Stimulated activated CD4-positive, alpha-beta T cell treated with anti-CD3 and anti-CD28 coated beads, Interleukin-2, amount 100 ng/mL, for 48 hours (primary cell): ENCODE measurements at regions not wholly inside any gene's neighbourhood (a gene's known extent, or its start where the extent isn't known, plus 50 kb on each side); places are given as distances from the start of the nearest gene placed in this dataset.
"Not testable (repeated sequence)": the region's sequence is repeated elsewhere in the genome, so short reads cannot be mapped to it uniquely, and the experiment has no call there.

Experiments
- DNase-seq, 2 donors: peaks; one replicate each; pipeline ENCODE4 v3.0.0-alpha.2; 2020

DNA sequence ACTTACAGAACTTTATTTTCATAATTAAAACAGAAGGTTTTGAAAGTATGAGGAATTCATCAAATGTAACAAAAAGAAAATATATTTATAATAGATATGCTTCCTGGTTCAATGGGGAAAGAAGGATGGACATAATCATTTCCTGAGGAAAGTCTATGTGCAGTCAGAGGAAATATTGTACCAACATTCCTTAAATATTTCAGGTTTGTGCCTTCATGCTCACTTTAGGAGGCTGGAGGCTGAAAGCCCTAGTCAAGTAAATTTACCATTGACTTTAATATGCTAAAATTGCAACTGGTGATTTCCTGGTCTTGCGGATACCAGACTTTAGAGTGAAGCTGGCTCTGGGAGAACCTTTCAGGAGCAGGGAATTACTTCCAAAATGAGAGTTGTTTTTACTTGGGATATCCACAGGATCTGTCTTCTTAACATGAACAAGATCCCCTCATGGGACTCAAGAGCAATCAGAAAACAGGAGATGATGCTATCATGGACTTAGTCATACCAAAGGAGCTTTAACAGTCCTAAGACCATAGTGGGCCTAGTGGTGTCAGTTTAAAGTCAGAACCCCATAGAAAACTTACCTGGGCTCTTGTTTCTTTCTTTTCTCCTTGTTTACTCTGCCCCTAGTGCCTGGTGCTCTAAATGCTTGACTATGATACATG lies 762.8 kb upstream of the GRAMD2B start:
- no peak for DNase-seq

DNA sequence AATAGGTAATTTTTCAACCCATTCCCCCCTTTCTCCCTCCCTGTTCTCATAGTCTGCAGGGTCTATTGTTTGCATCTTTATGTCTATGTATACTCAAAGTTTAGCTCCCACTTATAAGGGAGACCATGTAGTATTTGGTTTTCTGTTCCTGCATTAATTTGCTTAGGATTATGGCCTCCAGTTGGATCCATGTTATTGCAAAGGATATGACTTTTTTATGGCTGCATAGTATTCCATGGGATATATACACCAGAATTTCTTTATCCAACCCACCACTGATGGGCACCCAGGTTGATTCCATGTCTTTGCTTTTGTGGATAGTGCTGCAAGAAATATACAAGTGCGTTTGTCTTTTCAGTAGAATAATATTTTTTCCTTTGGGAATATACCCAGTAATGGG lies 761.6 kb upstream of the GRAMD2B start:
- DNase-seq, result no peak

DNA sequence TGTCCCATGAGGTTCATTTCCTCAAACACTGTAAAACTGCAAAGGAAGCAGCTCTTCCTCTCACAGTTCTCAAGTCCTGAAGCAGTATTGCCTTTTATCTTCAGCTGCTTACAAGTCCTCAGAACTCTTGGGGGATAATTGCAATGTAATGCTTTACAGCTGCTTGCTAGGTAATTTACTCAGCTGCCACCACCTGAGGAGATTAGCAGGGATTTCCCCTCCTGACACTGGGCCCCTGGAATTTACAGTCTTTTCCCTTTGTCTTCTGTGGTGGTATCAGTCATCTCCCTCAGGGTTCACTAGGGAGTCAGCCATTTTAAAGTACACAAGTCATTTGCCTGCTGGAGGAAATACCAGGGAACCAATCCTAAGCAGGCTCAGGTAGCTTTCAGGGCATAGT lies 754.3 kb upstream of the GRAMD2B start:
- DNase-seq, result no peak

DNA sequence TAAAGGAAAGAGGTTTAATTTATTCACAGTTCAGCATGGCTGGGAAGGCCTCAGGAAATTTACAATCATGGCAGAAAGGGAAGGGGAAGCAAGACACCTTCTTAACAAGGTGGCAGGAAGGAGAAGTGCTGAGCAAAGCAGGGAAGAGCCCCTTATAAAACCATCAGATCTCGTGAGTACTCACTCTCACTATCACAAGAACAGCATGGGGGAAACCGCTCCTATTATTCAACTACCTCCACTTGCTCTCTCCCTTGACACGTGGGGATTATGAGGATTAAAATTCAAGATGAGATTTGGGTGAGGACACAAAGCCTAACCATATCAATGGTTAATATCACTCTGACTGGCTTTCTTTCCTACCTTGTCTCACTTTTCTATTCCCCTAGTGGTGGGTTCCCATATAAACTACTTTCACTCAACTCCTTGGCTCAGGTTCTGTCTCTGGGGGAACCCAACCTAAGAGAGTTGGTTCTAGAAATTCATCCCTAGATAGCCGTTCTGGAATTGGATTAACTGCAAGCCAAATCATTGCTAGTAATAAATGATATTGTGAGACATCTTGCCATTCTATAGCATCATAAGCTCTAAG lies 749.8 kb upstream of the GRAMD2B start:
- no peak for DNase-seq

DNA sequence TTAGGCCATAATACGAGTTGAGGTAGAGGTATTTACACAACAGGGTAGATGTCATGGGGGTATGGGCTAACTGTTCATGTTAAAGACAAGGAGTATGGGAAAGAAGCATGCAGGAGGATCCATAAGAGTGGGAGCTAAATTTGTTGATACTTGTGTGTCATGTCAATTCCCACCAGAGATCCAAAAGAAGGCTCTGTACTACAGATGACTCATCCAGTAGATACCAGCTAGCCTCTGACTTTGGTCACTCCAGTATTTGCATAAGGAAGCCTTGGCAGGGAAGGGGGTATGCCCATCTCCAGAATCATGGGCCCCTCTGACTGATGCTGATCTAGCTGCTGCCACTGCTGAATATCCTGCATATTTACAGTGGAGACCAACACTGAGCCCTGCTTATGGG lies 743.7 kb upstream of the GRAMD2B start:
- no peak for DNase-seq

DNA sequence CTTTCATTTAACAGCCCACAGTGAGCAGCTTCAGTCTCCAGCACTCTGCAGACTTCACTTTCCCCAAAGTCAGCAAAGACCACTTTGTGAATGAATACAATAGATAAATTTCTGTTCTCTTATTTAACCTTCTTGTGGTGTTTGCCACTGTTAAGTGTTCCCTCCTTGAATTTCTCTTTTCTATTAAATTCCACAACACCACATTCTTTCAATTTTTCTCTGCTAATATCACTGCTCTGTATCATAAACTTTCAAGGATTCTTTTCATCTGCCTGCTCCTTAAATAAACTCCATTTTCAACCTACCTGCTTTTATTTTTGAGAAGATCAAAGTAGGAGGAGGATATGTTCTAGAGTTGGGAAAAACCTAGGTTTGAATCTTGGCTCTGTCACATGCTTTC lies 739.5 kb upstream of the GRAMD2B start:
- no peak for DNase-seq

DNA sequence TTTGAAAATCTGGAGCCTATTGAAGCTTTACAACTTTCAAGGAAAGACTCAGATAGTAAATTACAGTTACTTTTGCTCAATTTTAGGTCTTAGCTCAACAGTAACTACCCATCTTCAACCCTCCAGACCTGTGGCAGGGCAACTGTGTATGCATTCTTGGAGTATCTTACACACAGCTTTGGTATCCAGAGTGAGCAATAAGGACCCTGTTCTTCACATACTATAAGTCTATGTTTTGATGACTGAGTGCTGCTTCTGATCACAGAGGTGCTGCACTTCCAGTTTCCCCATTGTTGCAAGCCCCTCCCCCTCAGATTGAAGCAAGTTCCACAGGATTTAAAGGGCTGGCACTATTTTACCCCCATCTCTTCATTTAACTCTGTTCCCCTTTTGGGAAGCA lies 737.4 kb upstream of the GRAMD2B start:
- no peak for DNase-seq

DNA sequence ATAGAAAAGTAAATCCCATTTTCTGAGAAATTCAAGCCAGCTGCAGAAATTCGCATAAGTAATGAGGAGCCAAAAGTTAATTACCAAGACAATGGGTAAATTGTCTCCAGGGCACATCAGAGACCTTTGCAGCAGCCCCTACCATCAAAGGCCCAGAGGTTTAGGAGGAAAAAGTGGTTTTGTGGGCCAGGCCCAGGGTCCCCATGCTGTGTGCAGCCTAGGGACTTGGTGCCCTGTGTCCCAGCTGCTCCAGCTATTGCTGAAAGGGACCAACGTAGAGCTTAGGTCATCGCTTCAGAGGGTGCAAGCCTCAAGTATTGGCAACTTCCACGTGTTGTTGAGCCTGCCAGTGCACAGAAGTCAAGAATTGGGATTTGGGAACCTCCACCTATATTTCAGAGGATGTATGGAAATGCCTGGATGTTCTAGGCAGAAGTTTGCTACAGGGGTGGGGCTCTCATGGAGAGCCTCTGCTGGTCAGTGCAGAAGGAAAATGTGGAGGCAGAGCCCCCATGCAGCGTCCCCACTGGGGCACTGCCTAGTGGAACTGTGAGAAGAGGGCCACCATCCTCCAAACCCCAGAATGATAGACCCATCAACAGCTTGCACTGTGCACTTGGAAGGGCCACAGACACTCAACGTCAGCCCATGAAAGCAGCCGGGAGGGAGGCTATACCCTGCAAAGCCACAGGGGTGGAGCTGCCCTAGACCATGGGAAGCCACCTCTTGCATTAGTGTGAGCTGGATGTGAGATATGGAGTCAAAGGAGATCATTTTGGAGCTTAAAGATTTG lies 731.3 kb upstream of the GRAMD2B start:
- not testable (repeated sequence) for DNase-seq

DNA sequence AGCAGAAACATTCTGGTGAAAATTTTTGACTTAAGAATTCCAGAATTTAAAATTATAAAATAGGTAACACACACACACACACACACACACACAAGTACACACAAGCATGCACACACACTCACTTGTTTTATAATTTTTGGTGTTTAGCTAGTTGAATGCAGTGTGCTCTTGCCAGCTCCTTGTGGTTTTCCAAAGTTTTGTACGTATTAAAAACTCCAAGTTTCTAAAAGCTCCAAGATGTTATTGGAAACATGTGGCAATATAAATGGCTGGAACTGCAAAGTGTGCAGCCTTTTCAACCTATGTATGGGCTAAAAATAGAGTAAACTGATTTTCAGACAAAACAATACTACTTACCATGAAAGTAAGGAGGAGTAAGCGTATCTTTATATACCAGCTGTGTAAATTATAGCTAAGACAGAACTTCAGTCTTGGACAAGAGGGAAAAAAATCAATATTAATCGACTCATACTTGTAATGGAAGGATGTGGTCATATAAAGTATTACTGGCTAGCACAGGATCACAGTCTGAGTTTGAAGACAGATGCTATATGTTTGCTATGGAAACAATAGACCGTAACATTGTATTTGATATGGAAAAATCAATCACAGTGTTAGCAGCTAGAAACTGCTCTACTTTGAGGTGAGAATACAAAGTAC lies 727.1 kb upstream of the GRAMD2B start:
- no peak for DNase-seq

DNA sequence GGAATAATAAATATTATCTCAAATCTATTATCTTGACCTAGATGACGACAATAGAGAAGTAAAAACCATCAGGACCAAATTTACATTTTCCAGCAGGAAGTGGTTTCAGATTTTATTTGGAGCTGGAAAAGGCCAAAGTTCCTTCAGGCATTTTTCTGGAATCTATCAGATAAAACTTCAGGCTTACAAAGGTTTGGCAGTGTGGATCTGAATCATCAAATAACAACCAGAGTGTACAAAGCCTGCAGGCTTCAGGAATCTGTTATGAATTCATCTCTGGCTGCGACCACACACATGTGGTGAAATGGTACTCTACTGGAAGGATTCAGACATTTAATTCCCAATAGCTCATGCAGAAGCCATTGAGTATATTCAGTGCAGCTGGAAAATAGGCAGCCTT lies 726.4 kb upstream of the GRAMD2B start:
- DNase-seq, result no peak

DNA sequence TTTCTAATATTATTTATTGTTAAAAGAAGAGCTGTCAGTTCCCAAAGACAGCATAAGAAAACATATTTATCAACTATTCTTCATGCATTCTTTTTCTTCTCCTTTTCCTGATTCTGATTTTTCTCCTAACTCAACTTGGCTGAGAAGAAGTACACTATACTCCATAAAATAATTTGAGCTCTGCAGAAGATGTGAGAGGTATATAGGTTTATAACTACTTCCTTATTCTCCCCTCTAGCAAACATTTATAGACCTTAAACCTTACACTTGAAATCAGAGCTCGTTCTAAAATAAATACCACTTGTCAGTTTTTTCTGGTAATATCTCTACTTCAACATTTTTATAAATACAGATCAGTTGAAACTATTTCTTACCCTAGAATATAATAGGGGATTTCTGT lies 724.8 kb upstream of the GRAMD2B start:
- DNase-seq, result no peak

DNA sequence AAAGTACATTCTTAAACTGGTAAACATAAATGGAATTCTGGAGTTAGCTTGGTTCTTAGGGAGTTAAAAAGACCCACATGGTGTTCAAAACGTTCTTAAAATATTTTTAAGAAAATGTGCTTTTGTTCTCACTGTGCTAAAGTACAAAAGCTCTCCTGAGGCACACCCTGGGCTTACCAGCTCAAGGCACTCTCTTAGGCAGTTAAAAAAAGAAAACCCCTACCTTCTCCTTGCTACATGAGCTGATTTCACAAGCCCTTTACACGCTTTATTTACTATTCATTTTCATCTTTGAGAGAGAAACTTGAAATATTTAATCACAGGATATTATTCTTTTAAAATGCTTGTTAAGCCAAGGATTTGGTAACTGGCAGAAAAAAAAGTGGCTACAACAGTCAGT lies 723.3 kb upstream of the GRAMD2B start:
- no peak for DNase-seq

DNA sequence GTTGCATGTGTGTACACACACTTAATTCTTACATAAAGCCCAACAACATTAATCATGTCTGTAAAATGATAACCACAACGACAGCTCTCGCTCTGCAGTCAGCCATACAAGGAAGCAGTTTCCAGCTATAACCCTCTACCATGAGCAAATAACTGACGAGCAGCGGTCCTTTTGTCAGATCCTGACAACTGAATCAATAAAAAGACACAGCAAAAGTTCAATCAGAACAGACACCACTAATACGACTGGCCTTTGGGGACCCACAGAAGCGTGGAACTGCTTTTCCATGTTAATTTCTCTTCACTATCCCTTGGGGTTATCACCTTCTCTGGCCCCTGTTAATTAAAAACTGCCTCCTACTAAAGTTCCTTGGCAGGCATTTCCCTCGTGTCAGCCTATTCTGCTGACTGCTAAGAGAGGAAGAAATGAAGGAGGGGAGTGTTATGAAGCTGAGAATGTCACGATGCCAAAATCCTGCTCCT lies 722.8 kb upstream of the GRAMD2B start:
- no peak for DNase-seq

DNA sequence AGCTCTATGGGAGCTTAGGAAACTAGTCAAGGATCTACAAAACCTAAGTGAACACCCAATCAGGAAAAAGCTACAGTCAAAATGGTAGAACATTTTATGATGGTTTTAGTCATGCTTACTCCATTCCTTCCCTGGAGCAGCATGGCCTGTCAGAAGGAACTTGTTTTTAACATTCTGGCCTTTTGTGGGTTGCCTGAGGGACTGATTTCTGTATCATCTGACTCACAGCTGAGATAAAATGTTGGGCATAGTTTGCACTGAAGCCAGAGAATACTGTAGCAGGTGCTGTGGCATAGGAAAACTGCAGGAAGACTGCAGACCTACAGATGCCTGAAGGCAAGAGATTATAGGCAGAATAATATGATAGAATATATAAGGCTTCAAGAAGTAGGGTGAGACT lies 719.6 kb upstream of the GRAMD2B start:
- DNase-seq, result no peak

DNA sequence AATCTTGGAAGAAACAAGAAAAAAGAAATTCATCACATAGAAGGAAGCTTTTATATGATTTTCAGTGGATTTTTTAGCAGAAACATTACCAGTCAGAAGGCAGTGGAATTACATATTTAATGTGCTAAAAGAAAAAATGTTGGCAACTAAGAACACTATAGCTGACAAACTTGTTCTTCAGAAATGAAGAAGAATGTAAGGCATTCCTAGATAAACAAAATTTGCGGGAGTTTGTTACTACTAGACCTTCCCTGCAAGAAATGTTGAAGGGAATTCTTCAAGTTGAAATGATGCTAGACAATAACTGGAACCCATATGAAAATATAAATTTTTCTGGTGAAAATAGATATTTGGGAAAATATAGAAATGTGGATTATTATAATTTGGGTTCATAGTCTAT lies 718.3 kb upstream of the GRAMD2B start:
- no peak for DNase-seq

DNA sequence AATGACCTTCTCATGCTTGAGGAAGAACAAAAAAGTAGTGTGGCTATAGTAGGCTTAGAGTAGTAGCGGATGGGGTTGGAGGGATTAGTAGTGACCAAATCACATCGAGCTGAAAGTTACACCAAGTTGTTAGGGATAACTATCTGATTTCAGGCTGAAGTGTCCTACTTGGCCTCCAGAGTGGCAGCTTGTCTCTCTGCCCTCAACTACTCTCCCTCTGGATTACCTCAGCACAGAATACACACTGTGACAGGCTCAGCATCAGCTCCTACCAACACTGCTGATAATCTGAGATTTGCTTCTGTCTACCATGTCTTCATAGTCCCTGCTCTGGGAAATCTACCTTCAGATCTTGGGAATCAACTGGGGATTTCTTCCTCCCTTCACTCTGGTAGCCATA lies 714.6 kb upstream of the GRAMD2B start:
- no peak for DNase-seq

DNA sequence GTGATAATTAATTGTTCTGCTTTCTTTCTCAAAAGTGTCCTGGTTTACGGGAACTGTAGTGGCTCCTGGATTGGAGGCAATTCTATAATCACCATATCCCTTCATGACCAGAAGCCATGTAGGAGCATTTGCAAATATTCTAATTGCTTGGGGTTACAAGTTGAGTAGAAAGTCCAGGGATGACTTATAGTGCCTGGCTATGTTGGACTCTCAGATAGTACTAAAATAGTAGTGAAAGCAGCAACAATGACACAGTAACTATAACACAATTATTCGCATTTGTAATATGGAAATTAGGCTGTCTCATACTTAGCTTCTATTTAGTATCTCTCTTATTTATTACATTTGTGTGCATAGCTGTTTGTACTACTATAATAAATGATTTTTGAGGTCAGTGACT lies 712.5 kb upstream of the GRAMD2B start:
- DNase-seq, result no peak

DNA sequence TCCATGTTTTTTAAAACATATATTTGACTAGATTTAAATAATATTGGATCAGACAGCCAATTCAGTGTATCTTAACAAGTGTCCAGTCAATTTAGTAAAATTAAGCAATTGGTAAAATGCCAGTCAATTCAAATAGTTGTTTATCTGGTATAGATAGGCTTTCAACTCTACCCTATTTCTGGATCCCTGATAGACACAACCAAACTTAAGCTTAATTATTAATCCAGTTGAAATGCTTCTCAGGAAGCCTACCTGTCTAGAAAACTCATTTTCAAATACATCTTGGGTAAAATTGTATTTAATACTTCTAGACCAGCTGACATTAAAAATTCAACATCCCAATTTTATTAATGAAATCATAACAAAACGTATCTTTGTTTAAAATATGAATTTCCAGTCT lies 710.8 kb upstream of the GRAMD2B start:
- DNase-seq, result no peak

DNA sequence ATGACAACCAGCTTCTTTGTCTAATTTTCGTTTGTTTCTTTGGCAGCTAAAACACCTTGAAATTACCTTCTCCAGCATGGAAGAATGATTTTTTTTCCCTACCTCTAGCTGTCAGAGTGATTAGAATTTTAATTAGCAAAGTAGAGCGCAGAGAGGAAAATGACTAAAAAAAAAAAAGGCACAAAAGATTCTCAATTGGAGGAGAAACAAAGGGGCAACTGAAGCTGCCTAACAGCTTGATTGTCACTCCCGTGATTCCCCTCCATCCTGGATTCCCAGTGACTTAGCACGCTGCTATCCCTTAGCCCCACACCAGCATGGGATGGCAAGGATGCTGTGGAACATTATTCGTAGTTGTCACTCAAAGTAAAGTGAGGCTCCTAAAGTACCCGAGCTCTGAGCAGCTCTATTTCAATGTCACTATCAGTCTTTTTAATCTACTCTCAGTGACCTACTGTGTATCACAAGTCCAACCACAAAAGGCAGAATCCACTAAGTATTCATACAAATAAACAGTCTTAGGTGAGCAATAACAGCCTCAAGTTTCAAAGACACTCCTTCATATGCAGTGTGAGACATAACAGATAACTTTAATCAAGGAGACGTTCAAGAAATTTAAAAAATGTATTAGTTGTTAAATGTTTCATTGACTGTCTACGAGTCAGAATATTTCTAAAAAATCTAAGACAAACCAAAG lies 710.0 kb upstream of the GRAMD2B start:
- no peak for DNase-seq

DNA sequence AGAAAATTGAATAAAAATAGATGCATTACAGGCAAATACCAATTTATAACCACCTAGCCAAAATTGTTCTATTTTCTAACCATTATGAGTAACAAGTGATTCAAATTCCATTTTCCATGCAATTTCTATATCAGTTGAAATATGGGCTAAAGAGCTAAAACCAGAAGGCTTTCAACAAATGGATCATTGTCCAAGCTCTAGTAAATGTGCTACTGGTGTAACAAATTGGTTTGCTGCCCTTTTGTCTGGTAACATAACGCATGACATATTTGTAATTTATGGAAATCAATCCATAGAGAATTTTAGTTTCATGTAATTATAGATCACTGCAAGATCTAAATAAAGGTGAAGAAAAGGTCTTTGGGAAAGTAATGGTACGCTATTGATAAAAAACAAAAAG lies 708.0 kb upstream of the GRAMD2B start:
- no peak for DNase-seq

DNA sequence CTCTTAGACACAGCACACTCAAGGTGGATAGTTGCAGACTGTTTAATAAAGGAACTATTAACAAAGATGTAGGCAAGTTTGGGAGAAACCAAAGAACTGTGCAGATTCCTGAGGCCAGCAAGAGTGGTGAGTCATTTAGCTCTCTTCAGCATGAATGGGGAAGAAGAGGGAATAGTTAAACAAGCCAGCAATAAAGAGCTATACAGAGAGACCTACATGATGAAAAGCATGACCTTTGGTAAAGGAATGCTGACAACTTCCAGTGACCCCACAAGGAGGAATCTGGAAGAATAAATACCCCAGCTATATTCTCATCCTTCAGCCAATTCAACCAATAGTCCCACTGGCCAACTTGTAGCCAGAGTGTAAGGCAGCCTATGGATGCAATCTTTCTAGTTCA lies 706.0 kb upstream of the GRAMD2B start:
- no peak for DNase-seq

DNA sequence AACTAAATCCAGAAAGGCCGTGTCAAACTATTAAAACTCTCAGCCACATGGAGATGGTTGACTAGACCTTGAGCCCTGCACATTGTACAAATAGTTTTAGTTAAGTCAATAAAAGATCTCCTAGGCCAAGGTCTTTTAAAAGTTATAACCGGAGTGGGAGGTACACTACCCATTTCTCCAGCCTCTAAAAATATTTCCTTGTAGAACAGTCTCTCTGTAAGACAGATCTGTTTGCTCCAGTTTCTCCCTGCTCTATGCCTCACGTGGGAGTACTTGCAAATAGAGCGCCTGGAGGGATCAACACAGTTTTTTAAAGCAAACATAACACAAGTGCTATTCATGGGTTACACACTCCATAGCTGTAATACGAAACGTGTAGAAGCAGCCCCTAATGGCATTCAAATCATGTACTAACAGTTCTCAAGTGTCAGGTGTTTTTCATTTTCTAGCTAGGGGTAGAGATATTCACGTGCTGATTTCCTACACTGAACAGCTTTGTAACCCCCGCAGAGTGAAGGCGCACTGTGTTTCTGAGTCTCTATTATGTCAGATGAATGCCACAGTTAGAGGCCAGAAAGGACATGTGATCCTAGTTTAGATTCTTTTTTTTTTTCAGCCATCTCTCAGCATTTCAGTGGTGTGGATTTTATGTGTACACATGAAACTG lies 703.4 kb upstream of the GRAMD2B start:
- DNase-seq, result no peak

DNA sequence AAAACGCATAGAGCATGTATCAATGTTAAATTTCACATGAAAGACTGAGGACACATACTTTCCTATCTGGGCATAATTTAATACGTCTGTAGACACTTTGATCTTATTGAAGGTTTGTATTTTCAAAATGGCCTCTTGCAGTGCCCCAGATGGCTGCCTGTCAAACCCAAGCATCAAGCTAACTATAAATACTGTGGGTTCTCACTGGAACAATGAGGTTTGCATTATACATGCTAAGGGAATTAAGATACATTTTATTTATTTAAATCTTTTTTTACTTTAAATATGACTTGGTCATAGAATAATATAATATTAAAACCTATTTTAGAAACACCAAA lies 702.9 kb upstream of the GRAMD2B start:
- DNase-seq, result no peak
